HG03575 (cell line): ENCODE measurements at regions not wholly inside any gene's neighbourhood (a gene's known extent, or its start where the extent isn't known, plus 50 kb on each side); places are given as distances from the start of the nearest gene placed in this dataset.
"Not testable (repeated sequence)": the region's sequence is repeated elsewhere in the genome, so short reads cannot be mapped to it uniquely, and the experiment has no call there.

ENCODE experiments used
- ATAC-seq: cut with Tn5 transposase; IDR thresholded peaks from one replicate; pipeline ENCODE4 v1.9.1; 2021; ENCODE audit not compliant: unreplicated experiment, insufficient number of reproducible peaks, low FRiP score; ENCODE audit errors: extremely low read depth

GRCh38 chr1:187716160-187716559 is 887.4 kb downstream of the PLA2G4A start:
- ATAC-seq = no peak

GRCh38 chr1:187718527-187718926 is 889.8 kb downstream of the PLA2G4A start:
- no peak for ATAC-seq

GRCh38 chr1:187721216-187721615 is 892.5 kb downstream of the PLA2G4A start:
- ATAC-seq = no peak

DNA sequence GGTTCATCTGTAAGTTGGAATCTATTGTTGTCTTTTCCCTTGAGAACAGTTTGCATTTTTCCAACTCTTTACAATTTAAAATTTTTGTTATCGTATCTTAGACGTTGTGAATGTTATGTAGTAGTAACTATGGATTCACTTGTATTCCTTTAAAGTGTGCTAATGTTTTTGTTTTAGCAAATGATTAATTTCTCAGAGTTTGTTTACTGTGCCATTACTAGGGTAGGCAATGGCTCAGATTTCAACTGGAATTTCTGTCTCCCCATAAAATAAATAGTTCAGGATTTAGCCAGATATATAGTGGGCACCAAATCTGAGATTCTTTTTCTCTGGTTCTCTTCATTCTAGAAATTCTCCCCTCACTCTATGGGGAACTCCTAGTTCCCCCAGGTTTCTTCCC is 896.5 kb downstream of the PLA2G4A start:
- no peak for ATAC-seq

DNA sequence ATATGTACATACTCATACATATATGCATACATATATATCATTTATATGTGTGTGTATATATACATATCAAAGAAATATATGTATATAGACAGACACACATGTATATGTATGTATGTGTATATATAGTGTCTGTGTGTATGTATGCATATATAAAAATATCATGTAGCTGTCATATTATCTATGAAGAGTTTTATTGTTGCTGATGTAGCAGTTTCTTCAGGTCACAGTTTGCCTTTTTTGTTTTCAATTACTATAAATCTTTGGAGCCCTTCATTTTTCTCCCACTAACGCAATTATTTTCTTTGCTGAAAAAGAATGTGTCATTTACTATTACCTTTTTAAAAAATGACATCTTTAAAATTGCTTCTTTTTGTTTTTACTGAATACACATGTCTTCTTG is 904.5 kb downstream of the PLA2G4A start:
- ATAC-seq = no peak

- ATAC-seq = no peak
These were observed 905.7 kb downstream of the PLA2G4A start for GRCh38 chr1:187734427-187734826.

DNA sequence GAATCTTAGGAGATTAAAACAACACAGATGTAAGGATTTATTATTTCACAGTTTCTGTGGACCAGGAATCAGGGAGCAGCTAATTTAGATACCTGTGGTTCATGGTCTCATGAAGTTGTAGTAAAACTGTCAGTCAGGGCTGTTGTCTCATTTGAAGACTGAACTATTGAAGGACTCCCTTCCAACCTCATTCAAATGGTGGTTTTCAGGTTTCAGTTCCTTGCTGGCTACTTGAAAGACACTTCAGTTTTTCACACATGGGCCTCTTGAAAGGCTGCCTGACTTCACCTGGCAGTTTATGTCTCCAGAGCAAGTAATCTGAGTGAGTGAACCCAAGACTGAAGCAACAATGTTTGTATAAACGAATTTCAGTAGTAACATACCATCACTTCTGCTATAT is 915.9 kb downstream of the PLA2G4A start:
- peak; percentile 68 for ATAC-seq

GRCh38 chr1:187755536-187755935 is 926.8 kb downstream of the PLA2G4A start:
- no peak for ATAC-seq

GRCh38 chr1:187756684-187757083 is 927.9 kb downstream of the PLA2G4A start:
- not testable (repeated sequence) for ATAC-seq

- ATAC-seq = no peak
These were observed 931.1 kb downstream of the PLA2G4A start for GRCh38 chr1:187759825-187760333.

DNA sequence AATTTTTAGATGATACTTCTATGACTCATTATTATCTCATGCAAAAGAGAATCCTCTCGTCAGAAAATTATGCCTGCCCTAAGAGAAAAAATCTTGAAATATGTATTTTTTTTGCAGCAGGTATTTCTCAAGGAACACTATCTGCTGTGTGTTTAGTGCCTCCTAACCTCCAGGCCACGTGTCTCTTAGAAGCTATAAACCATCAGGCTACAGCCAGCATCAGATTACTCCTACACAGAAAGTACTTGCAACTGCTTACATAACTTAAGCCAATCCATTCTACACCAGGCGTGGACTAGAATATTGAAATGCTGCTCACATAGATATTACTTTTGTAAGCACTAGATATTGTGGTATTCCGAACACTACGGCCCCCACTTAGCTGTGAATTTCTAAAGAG is 933.4 kb downstream of the PLA2G4A start:
- ATAC-seq = no peak

GRCh38 chr1:187763465-187763864 is 934.7 kb downstream of the PLA2G4A start:
- ATAC-seq = no peak

DNA sequence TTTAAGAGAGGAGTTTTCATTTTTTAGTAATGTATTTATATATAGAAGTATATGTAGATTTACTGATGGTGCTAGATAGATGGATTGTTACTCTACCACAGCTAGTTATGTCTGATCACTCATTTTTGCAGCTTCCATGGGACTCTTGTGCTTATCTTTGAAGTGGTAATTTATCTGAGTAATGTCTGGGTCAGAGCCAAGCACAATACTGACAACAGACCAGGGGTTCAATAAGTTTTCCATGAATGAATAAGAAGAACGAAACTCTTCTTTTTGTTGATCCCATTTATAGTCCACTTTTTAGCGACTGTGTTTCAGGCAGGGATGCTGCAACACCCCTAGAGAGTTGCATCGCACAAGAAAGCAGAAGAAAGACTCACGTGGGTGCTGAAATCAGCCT is 935.2 kb downstream of the PLA2G4A start:
- ATAC-seq = no peak

GRCh38 chr1:187771396-187771795 is 942.6 kb downstream of the PLA2G4A start:
- no peak for ATAC-seq

DNA sequence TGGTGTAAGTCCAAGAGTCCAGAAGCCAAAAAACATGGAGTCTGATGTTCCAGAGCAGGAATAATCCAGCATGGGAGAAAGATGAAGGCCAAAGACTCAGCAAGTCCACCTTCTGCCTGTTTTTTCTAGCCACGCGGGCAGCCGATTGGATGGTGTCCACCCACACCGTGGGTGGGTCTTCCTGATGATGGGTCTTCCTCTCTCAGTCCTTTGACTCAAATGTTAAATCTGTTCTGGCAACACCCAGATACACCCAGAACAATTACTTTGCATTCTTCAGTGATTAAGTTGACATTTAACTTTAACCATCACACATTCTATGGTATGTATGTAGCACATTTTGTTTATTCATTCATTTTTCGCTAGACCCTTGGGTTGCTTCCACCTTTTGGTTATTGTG is 944.4 kb downstream of the PLA2G4A start:
- no peak for ATAC-seq

DNA sequence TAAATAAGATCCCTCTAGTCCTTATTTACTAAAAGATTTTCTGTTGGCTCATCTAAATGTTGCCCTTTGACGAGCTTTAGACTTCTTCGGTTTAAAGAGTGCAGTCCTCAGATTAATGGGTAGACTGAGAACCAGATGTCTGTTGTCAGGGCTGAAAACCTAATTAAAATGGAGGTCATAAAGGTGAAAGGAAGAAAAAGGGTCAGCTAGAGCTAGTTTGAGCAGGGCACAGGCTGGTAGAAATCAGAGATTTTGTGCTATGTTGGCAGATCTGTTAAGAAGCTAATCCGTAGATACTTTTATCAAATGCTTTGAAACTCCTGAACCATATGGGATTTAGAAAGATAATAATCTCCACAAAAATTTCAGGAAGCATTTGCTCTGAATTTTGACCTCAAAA is 959.0 kb downstream of the PLA2G4A start:
- no peak for ATAC-seq

DNA sequence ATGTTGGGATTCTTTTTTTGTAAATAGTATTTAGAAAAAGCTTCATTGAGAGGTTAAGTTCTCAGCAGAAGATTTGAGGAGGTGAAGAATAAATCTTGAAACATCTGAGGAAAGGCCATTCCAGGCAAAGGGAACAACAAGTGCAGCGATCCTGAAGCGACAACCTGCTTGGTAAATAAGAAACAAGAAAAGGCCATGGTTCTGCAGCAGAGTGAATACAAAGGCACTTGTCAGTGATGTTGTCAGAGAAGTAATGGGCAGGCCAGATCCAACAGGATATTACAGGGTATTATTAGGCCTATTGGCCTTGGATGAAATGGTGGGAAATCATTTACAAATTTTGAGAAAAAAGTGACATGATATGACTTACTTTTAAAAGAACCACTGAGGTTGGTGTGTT is 960.0 kb downstream of the PLA2G4A start:
- no peak for ATAC-seq

DNA sequence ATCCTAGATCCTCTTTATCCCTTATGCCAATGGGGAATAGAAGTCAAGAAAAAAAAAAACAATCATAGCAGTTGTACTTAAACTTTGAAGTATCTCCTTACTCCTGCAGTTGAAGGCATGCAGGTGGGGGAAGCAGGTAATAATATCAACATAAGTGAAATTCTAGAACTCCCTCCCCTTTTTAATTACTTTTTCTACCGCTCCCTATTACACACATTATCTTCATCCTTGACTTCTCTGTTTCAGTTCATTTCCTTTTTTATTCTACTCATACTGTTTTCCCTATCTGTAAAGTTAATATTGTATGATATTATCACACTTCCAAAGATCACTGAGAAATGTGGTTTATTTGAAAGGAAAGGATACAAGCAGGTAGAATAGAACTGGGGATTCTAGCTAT is 962.0 kb downstream of the PLA2G4A start:
- ATAC-seq = no peak

DNA sequence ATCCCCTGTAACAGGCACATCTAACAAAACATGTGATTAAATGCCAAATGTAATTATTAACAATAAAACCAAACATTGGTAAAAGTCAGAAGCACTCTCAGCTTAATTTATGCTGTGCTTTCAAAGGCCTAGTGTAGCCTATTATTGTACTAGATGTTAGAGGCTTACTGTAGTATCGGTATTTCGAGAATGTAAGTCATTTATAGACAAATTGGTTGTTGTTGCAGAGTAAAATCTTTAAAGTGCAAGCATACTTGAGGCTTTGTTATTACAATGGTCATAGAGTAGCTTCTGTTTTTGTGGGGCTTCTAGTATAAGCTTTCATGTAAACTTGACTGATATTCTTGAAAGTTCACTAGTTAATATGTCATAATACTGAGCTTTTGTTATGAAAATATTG is 965.8 kb downstream of the PLA2G4A start:
- no peak for ATAC-seq

- no peak for ATAC-seq
These were observed 980.8 kb downstream of the PLA2G4A start for GRCh38 chr1:187809549-187809948.

- ATAC-seq = no peak
These were observed 987.9 kb downstream of the PLA2G4A start for GRCh38 chr1:187816646-187817045.

DNA sequence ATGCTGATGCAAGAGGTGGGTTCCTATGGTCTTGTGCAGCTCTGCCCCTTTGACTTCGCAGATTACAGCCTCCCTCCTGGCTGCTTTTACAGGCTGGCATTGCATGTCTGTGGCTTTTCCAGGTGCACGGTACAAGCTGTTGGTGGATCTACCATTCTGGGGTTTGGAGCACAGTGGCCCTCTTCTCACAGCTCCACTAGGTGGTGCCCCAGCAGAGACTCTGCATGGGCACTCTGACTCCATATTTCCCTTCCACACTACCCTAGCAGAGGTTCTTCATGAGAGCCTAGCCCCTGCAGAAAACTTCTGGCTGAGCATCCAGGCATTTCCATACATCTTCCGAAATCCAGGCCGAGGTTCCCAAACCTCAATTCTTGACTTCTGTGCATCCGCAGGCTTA is 989.0 kb downstream of the PLA2G4A start:
- ATAC-seq = no peak
